SH-SY5Y (cell line): ENCODE measurements at regions not wholly inside any gene's neighbourhood (a gene's known extent, or its start where the extent isn't known, plus 50 kb on each side); places are given as distances from the start of the nearest gene placed in this dataset.

Source experiments
- GATA2 ChIP-seq: IDR thresholded peaks from 2 replicates; pipeline ENCODE4 v1.6.1; 2011; ENCODE audit warnings: mild to moderate bottlenecking, low read depth, low read length
- GATA3 ChIP-seq: IDR thresholded peaks from 2 replicates; pipeline ENCODE4 v1.6.1; 2011; ENCODE audit warnings: low read depth, mild to moderate bottlenecking, low read length, moderate library complexity

- TF ChIP-seq GATA3: no peak
- TF ChIP-seq GATA2: no peak
These were observed 202.6 kb downstream of the TMA16 start for GRCh38 chr4:163697121-163697520.
